RKO (cell line): ENCODE measurements at regions not wholly inside any gene's neighbourhood (a gene's known extent, or its start where the extent isn't known, plus 50 kb on each side); places are given as distances from the start of the nearest gene placed in this dataset.
"Not testable (repeated sequence)": the region's sequence is repeated elsewhere in the genome, so short reads cannot be mapped to it uniquely, and the experiment has no call there.

Source experiments
- DNase-seq: peaks from one replicate; pipeline ENCODE4 v3.0.0-alpha.2; 2016; ENCODE audit warnings: low spot score

DNA sequence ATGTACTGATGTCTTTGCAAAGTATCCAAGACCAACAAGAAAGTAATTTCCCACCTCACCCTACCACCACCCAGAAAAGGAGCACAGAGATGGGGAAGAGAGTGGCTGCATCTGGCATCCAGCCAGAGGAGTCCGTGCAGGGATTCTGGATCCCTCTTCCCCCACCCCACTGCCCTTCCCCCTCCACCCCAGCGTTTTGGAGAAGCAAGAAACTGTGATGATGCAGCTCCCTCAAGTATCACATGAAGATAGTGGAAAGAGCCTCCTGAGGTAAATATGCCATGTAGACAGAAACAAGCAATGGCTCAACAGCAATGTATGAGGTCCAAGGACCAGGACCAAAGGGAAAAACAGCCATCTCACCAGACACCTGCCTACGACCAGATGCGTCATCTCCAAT is 153.8 kb downstream of the DEPDC1B start:
- DNase-seq, result no peak

- no peak for DNase-seq
These were observed 154.4 kb downstream of the DEPDC1B start for GRCh38 chr5:60545551-60545950.

DNA sequence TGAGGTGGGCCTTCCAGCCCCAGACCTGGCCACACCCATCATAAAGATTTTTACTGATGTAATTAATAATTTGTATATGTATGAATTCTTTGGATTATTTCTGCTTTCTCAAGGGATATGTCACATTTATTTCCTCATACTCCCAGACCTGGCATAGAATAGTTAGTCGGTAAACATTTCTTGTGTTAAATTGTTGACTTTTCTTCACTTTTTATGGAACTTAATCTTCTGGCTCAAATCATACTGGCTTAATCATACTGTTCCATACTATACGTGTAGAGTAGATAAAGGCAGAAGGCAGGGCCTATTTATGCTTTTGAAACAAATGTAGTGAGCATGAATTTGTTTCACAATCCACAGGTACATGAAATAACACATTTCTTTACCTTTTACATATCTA is 155.8 kb downstream of the DEPDC1B start:
- DNase-seq, result no peak

DNA sequence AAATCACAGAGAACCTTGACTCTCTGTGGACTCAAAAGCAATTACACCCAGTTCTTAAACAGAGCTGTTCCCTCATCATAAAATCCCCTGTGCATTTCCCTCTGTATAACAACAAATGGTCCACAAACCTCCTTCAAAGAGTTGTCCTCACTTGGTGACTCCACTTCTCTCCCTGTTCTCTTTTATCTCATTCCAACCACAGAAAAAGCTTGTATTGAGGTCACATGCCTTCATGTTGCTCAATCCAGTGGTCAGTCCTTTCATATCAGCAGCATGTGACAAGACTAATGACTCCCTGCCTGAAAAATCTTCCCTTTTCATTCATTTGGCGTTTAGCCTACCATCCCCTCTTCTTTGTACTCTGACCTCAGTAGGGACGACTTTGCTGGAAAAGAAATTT is 158.0 kb downstream of the DEPDC1B start:
- no peak for DNase-seq

GRCh38 chr5:60540856-60541805 is 158.8 kb downstream of the DEPDC1B start:
- DNase-seq, result no peak

GRCh38 chr5:60538955-60539866 is 160.8 kb downstream of the DEPDC1B start:
- no peak for DNase-seq

GRCh38 chr5:60538426-60538825 is 161.5 kb downstream of the DEPDC1B start:
- DNase-seq, result no peak

DNA sequence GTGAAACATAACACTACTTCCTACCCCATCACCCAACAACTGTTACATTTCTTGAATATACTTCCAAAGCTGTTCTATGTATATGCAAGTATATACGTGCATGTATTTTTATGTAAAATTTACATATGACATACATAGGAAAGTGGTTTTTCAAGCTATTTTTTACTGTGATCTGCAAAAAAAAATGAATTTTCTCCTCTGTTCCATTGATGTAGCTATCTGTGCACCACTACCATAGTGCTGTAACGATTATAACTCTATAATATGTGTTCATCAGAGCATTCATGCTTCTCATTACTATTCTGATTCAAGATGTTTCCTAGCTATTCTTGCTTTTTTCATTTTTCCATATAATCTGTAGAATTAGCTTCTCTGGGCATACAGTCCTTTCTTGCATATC is 164.0 kb downstream of the DEPDC1B start:
- no peak for DNase-seq

- DNase-seq, result no peak
These were observed 164.8 kb downstream of the DEPDC1B start for GRCh38 chr5:60535198-60535597.

DNA sequence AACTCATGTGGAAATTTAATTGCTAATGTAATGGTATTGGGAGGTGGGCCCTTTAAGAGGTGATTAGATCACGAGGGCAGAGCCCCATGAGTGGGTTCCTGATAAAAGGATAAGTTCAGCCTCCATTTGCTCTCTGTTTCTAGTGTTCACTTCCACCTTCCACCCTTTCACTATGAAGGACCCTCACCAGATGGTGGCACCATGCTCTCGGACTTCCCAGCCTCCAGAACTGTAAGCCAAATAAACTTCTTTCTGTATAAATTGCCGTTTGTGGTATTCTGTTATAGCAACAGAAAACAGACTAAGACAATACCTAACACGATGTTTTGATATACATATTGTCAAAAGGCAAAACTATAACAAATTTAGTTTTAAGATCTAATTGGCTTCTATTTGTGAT is 166.2 kb downstream of the DEPDC1B start:
- DNase-seq, result no peak

DNA sequence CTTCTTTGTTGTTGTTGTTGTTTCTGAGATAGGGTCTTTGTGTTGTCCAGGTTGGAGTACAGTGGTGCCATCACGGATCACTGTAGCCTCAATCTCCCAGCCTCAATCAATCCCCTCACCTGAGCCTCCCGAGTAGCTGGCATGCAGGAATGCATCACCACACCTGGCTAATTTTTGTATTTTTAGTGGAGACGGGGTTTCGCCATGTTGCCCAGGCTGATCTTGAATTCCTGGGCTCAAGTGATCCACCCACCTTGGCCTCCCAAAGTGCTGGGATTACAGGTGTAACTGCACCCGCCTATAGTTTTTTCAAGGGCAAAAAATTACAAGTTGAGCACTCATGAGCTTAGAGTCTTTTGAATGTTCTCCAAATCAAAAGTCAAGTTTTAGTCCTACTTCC is 167.2 kb downstream of the DEPDC1B start:
- DNase-seq, result not testable (repeated sequence)

GRCh38 chr5:60530144-60530848 is 169.7 kb downstream of the DEPDC1B start:
- DNase-seq, result not testable (repeated sequence)

DNA sequence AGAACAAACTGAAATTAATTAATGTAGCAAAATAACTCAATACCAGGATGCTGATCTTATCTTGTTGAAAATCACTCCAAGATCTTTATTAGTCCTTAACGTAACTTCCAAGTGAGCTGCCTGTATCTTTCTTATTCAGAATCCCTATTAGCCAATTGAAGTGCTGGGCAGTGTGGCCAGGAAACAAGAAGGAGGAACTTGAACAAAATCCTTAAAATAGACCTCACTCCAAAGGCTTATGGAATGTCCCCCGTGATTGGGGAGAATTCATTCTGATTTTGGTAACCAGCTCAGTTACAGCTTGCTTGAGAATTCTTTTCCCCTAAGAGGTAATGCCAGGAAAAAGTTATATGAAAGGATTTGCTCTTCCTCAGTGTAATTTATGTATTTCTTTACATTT is 171.0 kb downstream of the DEPDC1B start:
- no peak for DNase-seq

DNA sequence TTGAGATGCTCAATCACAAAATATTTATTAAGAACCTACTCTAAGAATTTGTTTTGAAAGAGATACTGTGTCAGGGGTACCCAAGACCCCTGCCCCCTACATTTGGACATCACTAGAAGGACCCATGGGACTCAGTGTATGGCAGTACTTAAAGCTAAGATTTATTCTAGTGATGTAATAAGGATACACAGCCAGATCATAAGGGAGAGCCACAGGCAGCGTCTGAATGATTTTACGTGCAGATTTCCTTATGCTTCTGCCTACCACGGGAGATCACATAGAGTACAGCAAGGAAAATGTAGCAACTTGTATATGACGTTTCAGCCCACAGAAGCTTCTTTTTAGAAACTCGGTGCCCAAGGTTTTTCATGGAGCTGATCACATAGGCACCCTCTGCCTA is 172.9 kb downstream of the DEPDC1B start:
- no peak for DNase-seq

DNA sequence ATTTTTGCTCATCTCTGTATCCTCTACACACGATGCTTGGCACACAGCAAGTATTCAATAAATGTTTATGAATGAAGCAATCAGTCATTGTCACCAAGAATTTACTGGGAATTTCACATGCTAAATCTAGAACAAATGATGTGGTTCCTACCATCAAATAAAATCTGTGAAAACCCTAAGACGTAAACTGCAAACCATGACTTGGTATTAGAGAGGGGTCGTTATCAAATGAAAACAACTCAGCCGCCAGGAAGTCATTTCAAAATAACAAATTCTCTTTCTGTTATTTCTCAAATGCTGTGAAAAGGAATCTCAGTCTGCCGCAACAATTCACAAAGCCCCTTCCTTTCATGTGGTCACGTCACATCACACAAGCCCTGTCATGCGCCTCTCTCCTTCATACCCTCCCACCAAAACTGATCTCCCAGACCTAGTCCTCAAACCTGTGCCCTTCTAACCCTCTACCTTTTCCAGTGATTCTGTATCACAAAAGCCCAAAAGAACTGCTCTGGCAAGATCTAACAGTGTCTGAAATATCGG is 173.6 kb downstream of the DEPDC1B start:
- no peak for DNase-seq

- DNase-seq, result no peak
These were observed 177.6 kb downstream of the DEPDC1B start for GRCh38 chr5:60522292-60522905.

DNA sequence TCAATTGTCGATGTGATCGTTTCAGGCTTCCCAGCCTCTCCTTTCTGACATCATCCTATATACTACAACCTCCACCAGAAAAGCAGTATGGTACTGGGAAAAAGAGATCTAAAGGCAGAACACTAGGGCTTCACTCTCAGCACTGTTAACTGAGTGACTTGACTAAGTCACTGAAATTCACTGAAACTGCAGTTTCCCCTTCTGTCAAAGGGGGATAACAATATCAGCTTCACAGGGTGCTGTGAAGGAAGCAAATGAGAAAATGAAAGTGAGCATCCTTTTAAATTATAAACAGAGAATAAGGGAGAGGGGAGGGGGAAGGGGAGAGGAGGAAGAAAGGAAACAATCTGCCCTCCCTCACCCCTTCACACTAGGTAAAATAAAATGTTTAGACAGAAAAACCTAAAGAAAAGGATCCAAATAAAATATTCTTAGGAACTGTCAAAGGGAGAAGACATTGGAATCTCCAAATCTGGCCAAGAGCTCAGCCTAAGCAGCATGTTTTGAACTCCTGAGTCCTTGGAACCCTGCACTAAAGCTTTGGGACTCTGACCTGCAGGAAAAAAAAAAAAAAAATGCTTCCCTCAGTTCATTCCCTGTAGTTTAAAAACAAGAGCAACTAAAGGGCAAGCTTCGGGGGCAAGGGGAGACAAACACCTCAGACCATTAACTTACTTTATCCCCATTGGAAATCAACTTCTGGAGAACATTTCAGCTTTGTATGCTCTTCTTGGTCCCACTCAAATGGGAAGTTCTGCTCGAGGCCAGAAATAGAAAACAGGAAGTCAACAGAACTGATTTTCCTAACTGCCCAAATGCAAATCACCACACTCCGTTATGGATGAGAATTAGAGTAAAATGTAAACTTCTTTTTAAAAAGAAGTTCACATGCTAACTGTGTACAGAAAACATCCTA is 178.3 kb downstream of the DEPDC1B start:
- no peak for DNase-seq

- DNase-seq, result no peak
These were observed 179.3 kb downstream of the DEPDC1B start for GRCh38 chr5:60520451-60521227.

DNA sequence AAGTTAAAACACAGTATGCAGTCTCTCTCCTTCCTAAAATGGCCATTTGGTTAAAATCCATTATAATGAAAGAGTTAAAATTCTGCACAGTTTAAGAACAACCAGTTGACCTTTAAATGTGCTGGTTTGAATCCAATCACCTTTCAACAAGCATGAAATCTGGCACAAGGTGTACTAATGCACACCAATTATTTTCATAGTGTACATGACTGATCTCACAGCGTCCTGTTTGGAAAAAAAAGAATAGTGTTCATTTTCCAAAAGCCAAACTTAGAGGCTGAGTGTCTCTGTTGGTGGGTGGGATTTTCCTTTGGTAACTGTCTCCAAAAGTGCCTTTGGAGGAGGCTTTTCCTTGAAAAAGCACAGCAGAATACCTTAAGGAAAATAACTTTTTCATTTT is 180.6 kb downstream of the DEPDC1B start:
- DNase-seq, result no peak

- DNase-seq, result no peak
These were observed 182.1 kb downstream of the DEPDC1B start for GRCh38 chr5:60517850-60518249.
